Loucy (cell line): ENCODE measurements at regions not wholly inside any gene's neighbourhood (a gene's known extent, or its start where the extent isn't known, plus 50 kb on each side); places are given as distances from the start of the nearest gene placed in this dataset.
"Not testable (repeated sequence)": the region's sequence is repeated elsewhere in the genome, so short reads cannot be mapped to it uniquely, and the experiment has no call there.

Experiments used
- CTCF ChIP-seq: fragments of 200-600 bp; sonication (generic); conservative IDR thresholded peaks from 2 replicates; pipeline ENCODE4 v1.5.1; 2014; ENCODE audit warnings: mild to moderate bottlenecking, antibody characterized with exemption, low read length
- EZH2phosphoT487 ChIP-seq: fragments of 200-600 bp; IDR thresholded peaks from 2 replicates; pipeline ENCODE4 v1.6.1; 2018; ENCODE audit warnings: antibody characterized with exemption, mild to moderate bottlenecking, moderate library complexity, borderline replicate concordance

GRCh38 chr1:243019030-243019635 is 235.9 kb downstream of the CEP170 start:
- not testable (repeated sequence) for TF ChIP-seq EZH2phosphoT487, CTCF
